ENCODE measurements at regions not wholly inside any gene's neighbourhood (a gene's known extent, or its start where the extent isn't known, plus 50 kb on each side); places are given as distances from the start of the nearest gene placed in this dataset.

DNA sequence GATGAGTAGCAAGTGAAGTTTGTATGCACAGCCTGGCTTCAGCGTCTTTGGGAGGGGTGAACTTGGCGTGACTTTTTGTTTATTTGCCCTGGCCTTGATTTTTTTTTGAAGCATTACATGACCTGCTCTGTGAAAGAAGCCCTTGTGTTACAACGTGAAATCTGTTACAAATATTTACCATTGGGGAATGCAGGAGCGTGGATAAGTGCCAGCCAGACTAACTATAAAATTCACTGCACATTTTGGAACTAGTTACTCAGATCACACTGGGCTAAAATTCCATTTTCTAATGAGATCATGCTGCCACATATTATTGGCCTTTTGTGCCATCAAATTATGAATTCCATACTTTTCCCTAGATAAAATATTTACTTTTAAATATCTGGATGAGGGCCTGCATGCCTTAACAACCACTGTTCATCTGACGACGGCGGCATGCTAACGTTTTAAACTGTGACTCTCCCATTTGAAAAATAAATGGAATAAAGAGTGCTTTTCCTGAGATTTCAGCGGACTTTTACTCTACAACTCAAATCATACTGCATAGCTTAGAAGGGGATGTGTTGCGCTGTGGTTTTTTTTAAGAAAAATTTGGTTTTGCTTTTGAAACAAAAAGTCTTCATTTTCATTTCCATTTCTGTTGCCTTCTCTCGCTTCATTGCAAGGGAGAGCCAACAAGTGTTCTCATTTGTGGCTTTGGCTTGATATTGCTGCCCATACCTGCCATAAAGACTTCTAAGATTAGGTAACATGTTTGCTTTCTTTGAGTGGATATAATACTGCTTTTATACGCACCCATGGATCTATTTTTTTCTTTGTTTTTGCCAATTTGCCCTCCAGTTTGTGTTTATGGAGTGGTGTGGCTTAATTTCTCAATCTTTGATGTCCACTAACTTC, 352.2 kb downstream of the TFEC start:
- Histone ChIP-seq H3K4me1 (ENCODE audit: control insufficient read depth, insufficient read depth, low read length) (no peaks in the 10 kb centered on the region), H3K27ac (ENCODE audit: control insufficient read depth, insufficient read depth) (no peak overlapping the region), H3K79me2 (ENCODE audit: control insufficient read depth, insufficient read depth, low read length) (no peaks in the 10 kb centered on the region), H3K9me3 (replicated peaks; ENCODE audit: control insufficient read depth, insufficient read depth, low read length) (no peaks in the 10 kb centered on the region), H3K4me3 (no peak overlapping the region), H3K27me3 (replicated peaks in 1 of 2; ENCODE audit: control insufficient read depth in 2 of 2, insufficient read depth in 2 of 2, low read length in 1 of 2) (no peaks in the 10 kb centered on the region), H3K9ac (ENCODE audit: control insufficient read depth, insufficient read depth, low read length) (no peak overlapping the region), H2AFZ (ENCODE audit: control insufficient read depth, low read depth, low read length) (no peak overlapping the region), H3K36me3 (ENCODE audit: control insufficient read depth in 2 of 2, insufficient read depth in 2 of 2, low read length in 1 of 2) (no peaks in the 10 kb centered on the region), H3K4me2 (ENCODE audit: control insufficient read depth, insufficient read depth) (no peak overlapping the region), H4K20me1 (ENCODE audit: control insufficient read depth, insufficient read depth) (no peaks in the 10 kb centered on the region)
- in situ Hi-C loops (cut with MboI) (no loop called here), intact Hi-C loops (cut with micrococcal nuclease; ENCODE audit: unreplicated experiment) (no loop called here)
- BruUV-seq (replicated peaks): no TSS peak
- DNase-seq (ENCODE audit: low read depth, low spot score) (no peak), ATAC-seq (no peak), FAIRE-seq (no peak)
- POLR2A ChIA-PET: no interaction called here
- TF ChIP-seq JUND (IDR thresholded peaks at IDR 0.05; ENCODE audit: low read depth, low read length): no peak
- TF ChIP-seq, protein P1, sequence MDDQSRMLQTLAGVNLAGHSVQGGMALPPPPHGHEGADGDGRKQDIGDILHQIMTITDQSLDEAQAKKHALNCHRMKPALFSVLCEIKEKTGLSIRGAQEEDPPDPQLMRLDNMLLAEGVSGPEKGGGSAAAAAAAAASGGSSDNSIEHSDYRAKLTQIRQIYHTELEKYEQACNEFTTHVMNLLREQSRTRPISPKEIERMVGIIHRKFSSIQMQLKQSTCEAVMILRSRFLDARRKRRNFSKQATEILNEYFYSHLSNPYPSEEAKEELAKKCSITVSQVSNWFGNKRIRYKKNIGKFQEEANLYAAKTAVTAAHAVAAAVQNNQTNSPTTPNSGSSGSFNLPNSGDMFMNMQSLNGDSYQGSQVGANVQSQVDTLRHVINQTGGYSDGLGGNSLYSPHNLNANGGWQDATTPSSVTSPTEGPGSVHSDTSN (IDR thresholded peaks at IDR 0.05; ENCODE audit: insufficient replicate concordance, low read depth, low read length): no peak
- TF ChIP-seq, protein P2, sequence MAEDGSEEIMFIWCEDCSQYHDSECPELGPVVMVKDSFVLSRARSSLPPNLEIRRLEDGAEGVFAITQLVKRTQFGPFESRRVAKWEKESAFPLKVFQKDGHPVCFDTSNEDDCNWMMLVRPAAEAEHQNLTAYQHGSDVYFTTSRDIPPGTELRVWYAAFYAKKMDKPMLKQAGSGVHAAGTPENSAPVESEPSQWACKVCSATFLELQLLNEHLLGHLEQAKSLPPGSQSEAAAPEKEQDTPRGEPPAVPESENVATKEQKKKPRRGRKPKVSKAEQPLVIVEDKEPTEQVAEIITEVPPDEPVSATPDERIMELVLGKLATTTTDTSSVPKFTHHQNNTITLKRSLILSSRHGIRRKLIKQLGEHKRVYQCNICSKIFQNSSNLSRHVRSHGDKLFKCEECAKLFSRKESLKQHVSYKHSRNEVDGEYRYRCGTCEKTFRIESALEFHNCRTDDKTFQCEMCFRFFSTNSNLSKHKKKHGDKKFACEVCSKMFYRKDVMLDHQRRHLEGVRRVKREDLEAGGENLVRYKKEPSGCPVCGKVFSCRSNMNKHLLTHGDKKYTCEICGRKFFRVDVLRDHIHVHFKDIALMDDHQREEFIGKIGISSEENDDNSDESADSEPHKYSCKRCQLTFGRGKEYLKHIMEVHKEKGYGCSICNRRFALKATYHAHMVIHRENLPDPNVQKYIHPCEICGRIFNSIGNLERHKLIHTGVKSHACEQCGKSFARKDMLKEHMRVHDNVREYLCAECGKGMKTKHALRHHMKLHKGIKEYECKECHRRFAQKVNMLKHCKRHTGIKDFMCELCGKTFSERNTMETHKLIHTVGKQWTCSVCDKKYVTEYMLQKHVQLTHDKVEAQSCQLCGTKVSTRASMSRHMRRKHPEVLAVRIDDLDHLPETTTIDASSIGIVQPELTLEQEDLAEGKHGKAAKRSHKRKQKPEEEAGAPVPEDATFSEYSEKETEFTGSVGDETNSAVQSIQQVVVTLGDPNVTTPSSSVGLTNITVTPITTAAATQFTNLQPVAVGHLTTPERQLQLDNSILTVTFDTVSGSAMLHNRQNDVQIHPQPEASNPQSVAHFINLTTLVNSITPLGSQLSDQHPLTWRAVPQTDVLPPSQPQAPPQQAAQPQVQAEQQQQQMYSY (CRISPR knock-in tag; IDR thresholded peaks at IDR 0.05): no peak
- TF ChIP-seq, protein P3, sequence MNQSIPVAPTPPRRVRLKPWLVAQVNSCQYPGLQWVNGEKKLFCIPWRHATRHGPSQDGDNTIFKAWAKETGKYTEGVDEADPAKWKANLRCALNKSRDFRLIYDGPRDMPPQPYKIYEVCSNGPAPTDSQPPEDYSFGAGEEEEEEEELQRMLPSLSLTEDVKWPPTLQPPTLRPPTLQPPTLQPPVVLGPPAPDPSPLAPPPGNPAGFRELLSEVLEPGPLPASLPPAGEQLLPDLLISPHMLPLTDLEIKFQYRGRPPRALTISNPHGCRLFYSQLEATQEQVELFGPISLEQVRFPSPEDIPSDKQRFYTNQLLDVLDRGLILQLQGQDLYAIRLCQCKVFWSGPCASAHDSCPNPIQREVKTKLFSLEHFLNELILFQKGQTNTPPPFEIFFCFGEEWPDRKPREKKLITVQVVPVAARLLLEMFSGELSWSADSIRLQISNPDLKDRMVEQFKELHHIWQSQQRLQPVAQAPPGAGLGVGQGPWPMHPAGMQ (IDR thresholded peaks at IDR 0.05; ENCODE audit: borderline replicate concordance): no peak
- no peak for TF ChIP-seq KLF5 (IDR thresholded peaks at IDR 0.05; ENCODE audit: partially characterized antibody)
- TF ChIP-seq, protein P4, sequence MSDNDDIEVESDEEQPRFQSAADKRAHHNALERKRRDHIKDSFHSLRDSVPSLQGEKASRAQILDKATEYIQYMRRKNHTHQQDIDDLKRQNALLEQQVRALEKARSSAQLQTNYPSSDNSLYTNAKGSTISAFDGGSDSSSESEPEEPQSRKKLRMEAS (IDR thresholded peaks at IDR 0.05; ENCODE audit: low read depth, low read length): no peak
- TF ChIP-seq EED (IDR thresholded peaks at IDR 0.05; ENCODE audit: low read depth): no peak
- no peak for TF ChIP-seq CBFB (IDR thresholded peaks at IDR 0.05; ENCODE audit: low read depth)
- no peak for TF ChIP-seq LARP7 (IDR thresholded peaks at IDR 0.05)
- no peak for TF ChIP-seq TARDBP (IDR thresholded peaks at IDR 0.05; ENCODE audit: borderline replicate concordance)
- WGBS (ENCODE audit: insufficient coverage, insufficient replicate concordance, low lambda C conversion rate, missing lambda C conversion rate): 35% methylated on average over 12 of the region's 12 CpGs
- RAD21 ChIA-PET (ENCODE audit: unreplicated experiment): no interaction called here
- SMC1A ChIA-PET (ENCODE audit: uncharacterized antibody, unreplicated experiment): no interaction called here
- CTCF ChIA-PET: interaction anchor here (0.6 to 3.0 kb wide), 3 partner anchors 282 to 813 kb away, joined by 3 to 21 read pairs (median 3); no protein-coding TSS in a partner anchor
